CD8-positive, alpha-beta memory T cell (primary cell): ENCODE measurements at regions not wholly inside any gene's neighbourhood (a gene's known extent, or its start where the extent isn't known, plus 50 kb on each side); places are given as distances from the start of the nearest gene placed in this dataset.

Experiments
- CTCF ChIA-PET: fragments of 350-600 bp; sonication (Branson Sonifier 250); formaldehyde crosslinking; loops from one replicate; lab custom pipeline; 2021; ENCODE audit warnings: antibody characterized with exemption; lab: Charles Lee
- POLR2A ChIA-PET: fragments of 350-600 bp; sonication (Branson Sonifier 250); formaldehyde crosslinking; loops from one replicate; lab custom pipeline; 2021; ENCODE audit warnings: antibody characterized with exemption; lab: Charles Lee
- DNase-seq, 5 donors: peaks; one replicate each; pipeline versions ENCODE4 v3.0.0 to v3.0.0-alpha.2; 2020 to 2022; ENCODE audit warnings: mixed read lengths in 1 of 5
- H3K27ac ChIP-seq: one replicate; pipeline ENCODE4 v1.7.0; 2013; ENCODE audit warnings: low read depth, mild to moderate bottlenecking, low read length, moderate library complexity
- H3K27me3 ChIP-seq: 2 replicates; pipeline ENCODE4 v1.7.0; 2013; ENCODE audit warnings: low read length, mild to moderate bottlenecking; ENCODE audit not compliant: insufficient read depth, poor library complexity, severe bottlenecking
- H3K36me3 ChIP-seq: 2 replicates; pipeline ENCODE4 v1.7.0; 2013; ENCODE audit warnings: mild to moderate bottlenecking, low read length, moderate library complexity; ENCODE audit not compliant: insufficient read depth
- H3K4me1 ChIP-seq: 2 replicates; pipeline ENCODE4 v1.7.0; 2013; ENCODE audit warnings: mild to moderate bottlenecking, low read length, moderate library complexity; ENCODE audit not compliant: insufficient read depth
- H3K4me3 ChIP-seq: 2 replicates; pipeline ENCODE4 v1.7.0; 2013; ENCODE audit warnings: mild to moderate bottlenecking, low read length
- H3K9me3 ChIP-seq: 2 replicates; pipeline ENCODE4 v1.7.0; 2013; ENCODE audit warnings: mild to moderate bottlenecking, low read length
- H3K27ac Mint-ChIP-seq, 8 donors: one replicate each; pipeline ENCODE4 v1.8.0; 2020 to 2021; ENCODE audit warnings: mixed read lengths in 8 of 8, mild to moderate bottlenecking in 6 of 8, inconsistent platforms in 3 of 8, moderate library complexity in 3 of 8
- H3K27me3 Mint-ChIP-seq, 2 donors: one replicate each; pipeline ENCODE4 v1.8.0; 2020 to 2021; ENCODE audit warnings: mixed read lengths in 2 of 2, mild to moderate bottlenecking in 1 of 2, moderate library complexity in 1 of 2
- H3K36me3 Mint-ChIP-seq, 3 donors: one replicate each; pipeline ENCODE4 v1.8.0; 2020 to 2021; ENCODE audit warnings: mixed read lengths in 3 of 3, inconsistent platforms in 1 of 3, mild to moderate bottlenecking in 1 of 3
- H3K4me1 Mint-ChIP-seq, 3 donors: one replicate each; pipeline ENCODE4 v1.8.0; 2020 to 2021; ENCODE audit warnings: mixed read lengths in 3 of 3, inconsistent platforms in 1 of 3, mild to moderate bottlenecking in 1 of 3
- H3K4me3 Mint-ChIP-seq, 7 donors: one replicate each; pipeline ENCODE4 v1.8.0; 2020 to 2021; ENCODE audit warnings: mixed read lengths in 7 of 7, mild to moderate bottlenecking in 6 of 7, moderate library complexity in 4 of 7, inconsistent platforms in 2 of 7
- H3K9me3 Mint-ChIP-seq, 5 donors: one replicate each; pipeline ENCODE4 v1.8.0; 2020 to 2022; ENCODE audit warnings: mixed read lengths in 5 of 5, mild to moderate bottlenecking in 3 of 5, moderate library complexity in 2 of 5, inconsistent platforms in 1 of 5

DNA sequence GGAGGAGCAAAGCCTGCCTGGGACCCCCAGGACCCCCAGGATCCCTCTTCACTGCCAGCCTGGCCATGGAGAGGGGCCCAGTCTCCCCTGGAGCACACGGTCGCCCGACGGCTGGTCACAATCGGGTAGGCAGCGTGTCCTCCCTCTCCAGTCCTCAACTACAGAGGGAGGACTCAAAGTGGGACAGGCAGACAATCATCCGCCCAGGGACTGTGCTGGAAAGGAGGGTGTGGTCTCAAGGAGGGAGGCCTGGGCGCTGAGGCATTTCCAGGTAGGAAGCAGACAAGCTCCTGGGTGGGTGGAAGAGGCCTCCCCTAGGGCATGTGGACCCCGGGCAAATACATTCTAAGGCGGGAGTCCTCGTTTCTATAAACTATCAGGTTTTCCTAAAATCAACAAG lies 93.2 kb upstream of the ADAMTS2 start:
- no peak overlapping the region for H3K4me3 Mint-ChIP-seq
- Histone ChIP-seq H3K4me1 (no peaks in the 10 kb centered on the region), H3K27me3 (no peaks in the 10 kb centered on the region), H3K4me3 (no peak overlapping the region), H3K9me3 (no peaks in the 10 kb centered on the region), H3K36me3 (no peaks in the 10 kb centered on the region), H3K27ac (no peak overlapping the region)
- H3K9me3 Mint-ChIP-seq: peaks cover 0 to 3% (median 0%) of the 10 kb centered on the region in 5 donors
- no peaks in the 10 kb centered on the region for H3K36me3 Mint-ChIP-seq
- H3K4me1 Mint-ChIP-seq: no peaks in the 10 kb centered on the region
- H3K27me3 Mint-ChIP-seq: peaks cover 3 to 20% of the 10 kb centered on the region in 2 donors
- no peak overlapping the region for H3K27ac Mint-ChIP-seq
- ChIA-PET CTCF (no interaction called here), POLR2A (no interaction called here)
- DNase-seq: no peak

DNA sequence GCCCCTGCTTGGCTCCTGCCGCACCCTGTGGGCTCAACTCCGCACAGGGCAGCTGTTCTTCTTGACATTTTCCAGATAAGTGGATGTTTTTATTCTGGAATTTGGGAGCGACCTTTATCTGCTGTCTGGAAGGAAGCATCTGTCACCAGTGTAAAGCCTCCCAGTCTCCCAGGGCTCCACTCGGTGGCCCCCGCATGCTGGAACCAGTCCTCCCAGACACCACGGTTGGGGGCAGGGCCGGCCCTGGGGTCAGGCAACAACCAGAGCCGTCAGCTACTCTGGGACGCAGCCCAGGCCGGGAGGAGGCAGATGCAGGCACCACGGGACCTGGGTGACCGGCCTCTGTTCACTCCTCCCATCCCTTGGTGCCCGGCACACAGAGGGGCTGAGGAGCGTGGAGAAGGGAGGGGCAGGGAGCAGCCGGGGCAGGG lies 92.8 kb upstream of the ADAMTS2 start:
- Mint-ChIP-seq H3K9me3 (peaks cover 0 to 4% (median 0%) of the 10 kb centered on the region in 5 donors), H3K4me3 (no peak overlapping the region), H3K27ac (no peak overlapping the region), H3K36me3 (no peaks in the 10 kb centered on the region), H3K4me1 (no peaks in the 10 kb centered on the region), H3K27me3 (peaks cover 3 to 19% of the 10 kb centered on the region in 2 donors)
- Histone ChIP-seq H3K9me3 (no peaks in the 10 kb centered on the region), H3K36me3 (no peaks in the 10 kb centered on the region), H3K4me1 (no peaks in the 10 kb centered on the region), H3K27me3 (no peaks in the 10 kb centered on the region), H3K4me3 (no peak overlapping the region), H3K27ac (no peak overlapping the region)
- CTCF ChIA-PET: no interaction called here
- POLR2A ChIA-PET: no interaction called here
- DNase-seq: no peak

DNA sequence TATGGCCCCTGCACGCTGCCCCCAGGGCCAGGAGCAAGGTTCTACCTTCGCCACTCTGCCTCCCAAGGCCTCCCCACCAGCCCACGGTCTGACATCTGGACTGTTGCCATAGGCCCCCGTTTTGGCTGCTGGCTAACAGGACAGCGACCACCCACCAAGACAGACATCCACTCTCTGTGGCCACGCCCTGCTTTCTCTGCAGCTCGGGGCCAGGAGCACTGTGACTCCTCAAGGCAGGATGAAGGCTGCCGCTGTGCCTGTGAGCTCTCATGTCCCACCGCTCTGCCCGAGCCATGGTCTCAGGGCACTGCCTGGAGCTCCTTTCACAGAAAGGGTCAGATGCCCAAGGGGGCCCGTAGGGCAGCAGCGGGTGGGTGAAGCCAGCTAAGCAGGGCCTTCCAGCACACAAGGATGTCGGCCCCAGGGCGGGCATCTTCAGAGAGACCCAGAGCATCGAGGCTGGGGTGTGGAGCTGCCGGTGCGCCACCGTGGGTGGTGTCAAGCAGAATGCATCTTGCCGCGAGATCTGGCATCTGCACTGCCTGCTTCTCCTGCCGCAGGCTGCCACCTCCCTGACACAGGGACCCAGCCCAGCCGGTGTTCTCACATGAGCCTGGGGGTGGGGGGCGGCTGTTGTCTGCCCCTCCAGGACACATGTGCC lies 92.2 kb upstream of the ADAMTS2 start:
- H3K27ac ChIP-seq: no peak overlapping the region
- peaks cover 3 to 16% of the 10 kb centered on the region in 2 donors for H3K27me3 Mint-ChIP-seq
- peaks cover 0 to 4% (median 0%) of the 10 kb centered on the region in 5 donors for H3K9me3 Mint-ChIP-seq
- H3K4me3 ChIP-seq: no peak overlapping the region
- no peak overlapping the region for H3K4me3 Mint-ChIP-seq
- H3K4me1 ChIP-seq: no peaks in the 10 kb centered on the region
- ChIA-PET CTCF (no interaction called here), POLR2A (no interaction called here)
- DNase-seq: no peak
- H3K4me1 Mint-ChIP-seq: no peaks in the 10 kb centered on the region
- no peaks in the 10 kb centered on the region for H3K9me3 ChIP-seq
- H3K36me3 Mint-ChIP-seq: no peaks in the 10 kb centered on the region
- no peaks in the 10 kb centered on the region for H3K27me3 ChIP-seq
- no peaks in the 10 kb centered on the region for H3K36me3 ChIP-seq
- no peak overlapping the region for H3K27ac Mint-ChIP-seq

DNA sequence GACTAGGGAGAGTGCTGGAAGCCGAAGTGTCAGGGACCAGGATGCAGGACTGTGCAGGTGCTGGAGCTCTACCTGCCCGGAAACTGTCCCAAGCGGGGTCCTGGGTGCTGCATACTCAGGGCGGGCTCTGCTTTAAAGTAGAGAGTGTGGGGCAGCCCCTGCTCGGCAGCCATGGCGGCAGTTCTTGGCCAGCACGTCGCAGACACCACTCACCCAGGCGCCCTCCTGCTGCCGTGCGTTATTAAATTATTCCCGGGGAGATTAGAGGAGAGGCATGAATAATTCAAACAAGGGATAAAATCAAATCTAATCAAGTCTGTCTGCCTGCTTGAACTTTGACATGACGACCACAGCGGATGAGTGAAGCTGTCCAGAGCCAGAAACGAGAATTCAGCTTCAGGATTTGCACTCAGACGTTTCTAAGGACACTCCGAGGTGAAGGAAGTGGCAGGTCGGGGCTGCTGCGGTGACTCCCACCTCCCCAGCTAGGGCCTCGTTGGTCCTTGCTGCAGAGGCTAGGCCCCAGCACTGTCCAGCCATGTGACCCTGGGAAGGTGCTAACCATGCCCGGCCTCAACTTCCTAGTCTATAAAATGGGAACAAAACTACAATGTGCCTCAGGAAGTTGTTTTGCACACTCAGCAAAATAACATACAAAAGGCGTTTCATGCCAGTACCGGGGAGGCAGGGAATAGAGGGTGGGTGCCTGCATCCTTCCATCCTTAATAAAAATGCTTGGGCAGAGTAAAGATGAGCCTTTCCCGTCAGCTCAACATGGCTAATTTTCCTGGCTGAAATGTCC lies 91.3 kb upstream of the ADAMTS2 start:
- H3K4me3 ChIP-seq: no peak overlapping the region
- Mint-ChIP-seq H3K9me3 (peaks cover 0 to 5% (median 0%) of the 10 kb centered on the region in 5 donors), H3K27me3 (peaks cover 3 to 11% of the 10 kb centered on the region in 2 donors), H3K36me3 (no peaks in the 10 kb centered on the region), H3K4me1 (no peaks in the 10 kb centered on the region), H3K4me3 (no peak overlapping the region), H3K27ac (no peak overlapping the region)
- H3K27me3 ChIP-seq: no peaks in the 10 kb centered on the region
- H3K4me1 ChIP-seq: no peaks in the 10 kb centered on the region
- POLR2A ChIA-PET: no interaction called here
- H3K27ac ChIP-seq: no peak overlapping the region
- DNase-seq: no peak
- no peaks in the 10 kb centered on the region for H3K9me3 ChIP-seq
- CTCF ChIA-PET: no interaction called here
- no peaks in the 10 kb centered on the region for H3K36me3 ChIP-seq

DNA sequence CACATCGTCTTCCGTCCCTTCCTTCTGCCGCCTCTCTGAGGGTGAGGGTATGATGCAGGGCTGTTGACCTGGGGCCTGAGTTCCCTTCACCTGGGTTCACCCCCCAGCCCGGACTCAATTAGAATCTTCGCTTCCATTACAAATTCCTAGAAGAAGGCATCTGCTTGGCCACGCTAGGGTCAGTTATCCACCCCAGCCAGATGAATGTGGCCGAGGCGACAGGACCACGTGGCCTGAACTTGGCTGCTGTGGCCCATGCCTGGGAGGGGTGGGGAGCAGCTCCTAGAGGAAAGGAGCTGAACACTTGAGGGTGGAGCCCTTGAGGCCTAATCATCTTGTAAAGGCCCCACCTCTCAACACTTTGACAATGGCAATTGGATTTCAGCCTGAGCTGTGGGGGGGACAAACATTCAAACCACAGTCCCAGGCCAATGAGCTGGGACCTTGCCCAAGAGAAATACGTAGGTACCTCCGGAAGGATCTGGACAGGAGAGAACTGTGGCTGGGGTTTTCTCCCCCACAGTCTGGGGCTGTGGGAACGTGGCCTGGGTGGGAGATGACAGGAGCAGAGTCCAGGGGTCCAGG lies 90.6 kb upstream of the ADAMTS2 start:
- no peak overlapping the region for H3K4me3 ChIP-seq
- H3K27me3 ChIP-seq: no peaks in the 10 kb centered on the region
- peaks cover 0 to 5% (median 4%) of the 10 kb centered on the region in 5 donors for H3K9me3 Mint-ChIP-seq
- no peaks in the 10 kb centered on the region for H3K9me3 ChIP-seq
- DNase-seq: no peak
- no peaks in the 10 kb centered on the region for H3K36me3 ChIP-seq
- H3K36me3 Mint-ChIP-seq: no peaks in the 10 kb centered on the region
- no peaks in the 10 kb centered on the region for H3K4me1 Mint-ChIP-seq
- H3K4me3 Mint-ChIP-seq: no peak overlapping the region
- H3K27me3 Mint-ChIP-seq: peaks cover 3 to 11% of the 10 kb centered on the region in 2 donors
- peak overlapping the region in 1 of 8 donors; percentile 71 for H3K27ac Mint-ChIP-seq
- H3K4me1 ChIP-seq: no peaks in the 10 kb centered on the region
- ChIA-PET POLR2A (no interaction called here), CTCF (no interaction called here)
- H3K27ac ChIP-seq: no peak overlapping the region

DNA sequence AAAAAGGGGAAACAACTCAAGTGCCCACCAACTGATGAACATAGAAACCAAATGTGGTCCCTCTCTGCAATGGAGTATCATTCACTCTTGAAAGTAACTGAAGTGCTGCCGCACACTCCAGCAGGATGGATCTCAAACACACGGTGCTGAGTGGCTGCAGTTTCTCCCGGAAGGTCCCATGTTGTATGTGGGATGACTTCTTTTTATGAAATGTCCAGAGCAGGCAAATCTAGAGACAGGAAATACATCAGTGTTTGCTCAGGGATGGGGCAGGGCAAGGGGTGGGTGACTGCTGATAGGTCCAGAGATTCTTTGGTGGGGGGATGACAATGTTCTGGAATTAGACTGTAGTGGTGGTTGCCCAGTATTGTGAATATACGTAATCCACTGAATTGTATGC lies 89.9 kb upstream of the ADAMTS2 start:
- Histone ChIP-seq H3K4me3 (no peak overlapping the region), H3K27me3 (no peaks in the 10 kb centered on the region), H3K36me3 (no peaks in the 10 kb centered on the region), H3K9me3 (no peaks in the 10 kb centered on the region), H3K4me1 (no peaks in the 10 kb centered on the region), H3K27ac (no peak overlapping the region)
- H3K4me1 Mint-ChIP-seq: no peaks in the 10 kb centered on the region
- CTCF ChIA-PET: no interaction called here
- H3K27me3 Mint-ChIP-seq: peaks cover 3 to 11% of the 10 kb centered on the region in 2 donors
- H3K27ac Mint-ChIP-seq: no peak overlapping the region
- H3K36me3 Mint-ChIP-seq: no peaks in the 10 kb centered on the region
- no peak for DNase-seq
- no peak overlapping the region for H3K4me3 Mint-ChIP-seq
- peaks cover 0 to 5% (median 4%) of the 10 kb centered on the region in 5 donors for H3K9me3 Mint-ChIP-seq
- POLR2A ChIA-PET: no interaction called here

DNA sequence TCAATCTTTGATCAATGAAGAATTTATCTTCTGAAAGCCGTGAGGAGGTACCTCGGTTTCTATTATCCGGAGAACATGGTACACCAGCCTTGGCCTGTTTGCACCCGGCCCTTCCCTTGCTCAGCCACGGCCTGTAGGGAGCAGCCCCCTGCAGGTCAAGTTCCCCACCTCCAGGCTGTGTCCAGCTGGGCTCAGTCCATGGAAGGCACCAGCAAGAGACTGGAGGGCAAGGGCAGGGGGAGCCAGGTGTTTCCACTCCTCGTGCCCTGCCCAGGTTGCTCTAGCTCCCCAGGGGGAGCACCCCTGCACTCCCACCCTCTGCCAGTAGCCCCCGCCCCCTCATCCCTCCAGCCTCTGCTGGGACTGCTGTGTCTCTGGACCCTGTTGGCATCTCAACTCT lies 87.3 kb upstream of the ADAMTS2 start:
- Mint-ChIP-seq H3K36me3 (no peaks in the 10 kb centered on the region), H3K27me3 (peaks cover 3 to 11% of the 10 kb centered on the region in 2 donors), H3K27ac (no peak overlapping the region), H3K9me3 (peaks cover 0 to 5% (median 4%) of the 10 kb centered on the region in 5 donors), H3K4me1 (no peaks in the 10 kb centered on the region), H3K4me3 (no peak overlapping the region)
- no peaks in the 10 kb centered on the region for H3K36me3 ChIP-seq
- DNase-seq: no peak
- no peak overlapping the region for H3K27ac ChIP-seq
- no peak overlapping the region for H3K4me3 ChIP-seq
- no peaks in the 10 kb centered on the region for H3K9me3 ChIP-seq
- POLR2A ChIA-PET: no interaction called here
- CTCF ChIA-PET: no interaction called here
- no peaks in the 10 kb centered on the region for H3K27me3 ChIP-seq
- no peaks in the 10 kb centered on the region for H3K4me1 ChIP-seq

DNA sequence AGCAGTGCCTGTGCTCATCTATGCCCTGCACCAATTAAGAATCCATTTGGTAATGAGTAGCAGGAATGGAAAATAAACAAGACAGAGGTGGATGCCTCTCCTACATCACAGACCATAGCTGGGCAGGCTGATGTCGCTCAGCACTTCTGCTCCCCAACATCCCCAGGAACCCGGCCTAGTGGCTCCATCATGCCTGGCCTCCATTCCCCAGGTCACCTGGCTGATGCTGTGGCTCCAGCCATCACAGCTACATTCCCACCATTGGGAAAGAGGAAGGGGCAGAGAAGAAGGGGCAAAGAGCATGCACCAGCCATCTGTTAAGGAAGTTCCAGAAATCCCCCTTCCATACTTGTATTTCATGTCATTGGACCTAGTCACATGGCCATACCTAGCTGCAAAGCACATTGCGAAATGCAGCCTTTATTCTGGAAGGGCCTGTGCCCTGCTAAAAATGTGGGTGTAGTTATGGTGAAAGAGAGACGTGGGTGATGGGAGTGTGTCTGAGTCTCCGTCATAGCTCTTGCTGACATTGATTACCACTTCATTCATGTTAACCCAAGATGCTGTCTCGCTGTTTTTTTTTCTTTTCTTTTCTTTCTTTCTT lies 86.1 kb upstream of the ADAMTS2 start:
- Histone ChIP-seq H3K27ac (no peak overlapping the region), H3K36me3 (no peaks in the 10 kb centered on the region), H3K4me3 (no peak overlapping the region), H3K27me3 (no peaks in the 10 kb centered on the region), H3K9me3 (no peaks in the 10 kb centered on the region), H3K4me1 (no peaks in the 10 kb centered on the region)
- POLR2A ChIA-PET: no interaction called here
- Mint-ChIP-seq H3K27me3 (peaks cover 0 to 4% of the 10 kb centered on the region in 2 donors), H3K36me3 (no peaks in the 10 kb centered on the region), H3K4me1 (no peaks in the 10 kb centered on the region), H3K9me3 (peaks cover 0 to 5% (median 4%) of the 10 kb centered on the region in 5 donors), H3K4me3 (no peak overlapping the region), H3K27ac (no peak overlapping the region)
- CTCF ChIA-PET: no interaction called here
- DNase-seq: no peak
